ENCODE measurements at regions not wholly inside any gene's neighbourhood (a gene's known extent, or its start where the extent isn't known, plus 50 kb on each side); places are given as distances from the start of the nearest gene placed in this dataset.

- 31 to 42% methylated on average over 6 of the region's 6 CpGs for WGBS, 2 donors
- H3K4me3 ChIP-seq (ENCODE audit: low read depth, poor library complexity, severe bottlenecking) = no peak overlapping the region
- TF ChIP-seq POLR2A (IDR thresholded peaks at IDR 0.05) (no peak), CTCF (IDR thresholded peaks at IDR 0.05) (no peak)
- peak in 1 of 2 donors; percentile 30 for DNase-seq (ENCODE audit: low spot score in 2 of 2)
- intact Hi-C loops (cut with DNase I; ENCODE audit: low total_unique reads) = no loop called here
Observed at GRCh38 chr4:56757821-56758411, 63.6 kb downstream of the SPINK2 start.

- H3K4me3 ChIP-seq (ENCODE audit: low read depth, poor library complexity, severe bottlenecking) = no peak overlapping the region
- WGBS, 2 donors = 72 to 73% methylated on average over 4 to 5 of the region's 5 CpGs
- no peak for DNase-seq (ENCODE audit: low spot score in 2 of 2)
- intact Hi-C loops (cut with DNase I; ENCODE audit: low total_unique reads) = no loop called here
- no peak for TF ChIP-seq POLR2A (IDR thresholded peaks at IDR 0.05)
- no peak for TF ChIP-seq CTCF (IDR thresholded peaks at IDR 0.05)
Observed at GRCh38 chr4:56757261-56757746, 64.2 kb downstream of the SPINK2 start.

- H3K4me3 ChIP-seq (ENCODE audit: low read depth, poor library complexity, severe bottlenecking) = no peak overlapping the region
- intact Hi-C loops (cut with DNase I; ENCODE audit: low total_unique reads) = no loop called here
- WGBS, 2 donors = 68 to 71% methylated on average over 4 of the region's 4 CpGs
- no peak for TF ChIP-seq CTCF (IDR thresholded peaks at IDR 0.05)
- no peak for TF ChIP-seq POLR2A (IDR thresholded peaks at IDR 0.05)
- DNase-seq (ENCODE audit: low spot score in 2 of 2) = no peak
Observed at GRCh38 chr4:56755901-56756300, 65.6 kb downstream of the SPINK2 start.

- WGBS, 2 donors = 40 to 48% methylated on average over 2 of the region's 2 CpGs
- TF ChIP-seq CTCF (IDR thresholded peaks at IDR 0.05) (no peak), POLR2A (IDR thresholded peaks at IDR 0.05) (no peak)
- intact Hi-C loops (cut with DNase I; ENCODE audit: low total_unique reads) = no loop called here
- peak in 1 of 2 donors; percentile 35 for DNase-seq (ENCODE audit: low spot score in 2 of 2)
- no peak overlapping the region for H3K4me3 ChIP-seq (ENCODE audit: low read depth, poor library complexity, severe bottlenecking)
Observed at GRCh38 chr4:56752985-56753384, 68.5 kb downstream of the SPINK2 start.

GRCh38 chr4:56750231-56750630, 69.1 kb upstream of the HOPX start:
- no peak overlapping the region for H3K4me3 ChIP-seq (ENCODE audit: low read depth, poor library complexity, severe bottlenecking)
- intact Hi-C loops (cut with DNase I; ENCODE audit: low total_unique reads) = no loop called here
- TF ChIP-seq CTCF (IDR thresholded peaks at IDR 0.05) (no peak), POLR2A (IDR thresholded peaks at IDR 0.05) (no peak)
- no peak for DNase-seq (ENCODE audit: low spot score in 2 of 2)

GRCh38 chr4:56748271-56748670, 67.2 kb upstream of the HOPX start:
- no peak for TF ChIP-seq POLR2A (IDR thresholded peaks at IDR 0.05)
- TF ChIP-seq CTCF (IDR thresholded peaks at IDR 0.05) = no peak
- WGBS, 2 donors = 86 to 89% methylated on average over 2 of the region's 2 CpGs
- DNase-seq (ENCODE audit: low spot score in 2 of 2) = no peak
- intact Hi-C loops (cut with DNase I; ENCODE audit: low total_unique reads) = no loop called here
- H3K4me3 ChIP-seq (ENCODE audit: low read depth, poor library complexity, severe bottlenecking) = no peak overlapping the region

Data from lower leg skin (tissue), 4 donors.